ENCODE measurements at regions not wholly inside any gene's neighbourhood (a gene's known extent, or its start where the extent isn't known, plus 50 kb on each side); places are given as distances from the start of the nearest gene placed in this dataset.

- peak; percentile 17 for DNase-seq (ENCODE audit: low read depth)
- no peak overlapping the region for H3K4me3 ChIP-seq (ENCODE audit: control insufficient read depth, low read depth, low read length)
- TF ChIP-seq, protein P1, sequence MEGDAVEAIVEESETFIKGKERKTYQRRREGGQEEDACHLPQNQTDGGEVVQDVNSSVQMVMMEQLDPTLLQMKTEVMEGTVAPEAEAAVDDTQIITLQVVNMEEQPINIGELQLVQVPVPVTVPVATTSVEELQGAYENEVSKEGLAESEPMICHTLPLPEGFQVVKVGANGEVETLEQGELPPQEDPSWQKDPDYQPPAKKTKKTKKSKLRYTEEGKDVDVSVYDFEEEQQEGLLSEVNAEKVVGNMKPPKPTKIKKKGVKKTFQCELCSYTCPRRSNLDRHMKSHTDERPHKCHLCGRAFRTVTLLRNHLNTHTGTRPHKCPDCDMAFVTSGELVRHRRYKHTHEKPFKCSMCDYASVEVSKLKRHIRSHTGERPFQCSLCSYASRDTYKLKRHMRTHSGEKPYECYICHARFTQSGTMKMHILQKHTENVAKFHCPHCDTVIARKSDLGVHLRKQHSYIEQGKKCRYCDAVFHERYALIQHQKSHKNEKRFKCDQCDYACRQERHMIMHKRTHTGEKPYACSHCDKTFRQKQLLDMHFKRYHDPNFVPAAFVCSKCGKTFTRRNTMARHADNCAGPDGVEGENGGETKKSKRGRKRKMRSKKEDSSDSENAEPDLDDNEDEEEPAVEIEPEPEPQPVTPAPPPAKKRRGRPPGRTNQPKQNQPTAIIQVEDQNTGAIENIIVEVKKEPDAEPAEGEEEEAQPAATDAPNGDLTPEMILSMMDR (conservative IDR thresholded peaks at IDR 0.05; ENCODE audit: control insufficient read depth, insufficient read depth, low read depth, low read length) = no peak
These were observed 142.9 kb upstream of the SLC4A4 start for GRCh38 chr4:71195924-71196323.

DNA sequence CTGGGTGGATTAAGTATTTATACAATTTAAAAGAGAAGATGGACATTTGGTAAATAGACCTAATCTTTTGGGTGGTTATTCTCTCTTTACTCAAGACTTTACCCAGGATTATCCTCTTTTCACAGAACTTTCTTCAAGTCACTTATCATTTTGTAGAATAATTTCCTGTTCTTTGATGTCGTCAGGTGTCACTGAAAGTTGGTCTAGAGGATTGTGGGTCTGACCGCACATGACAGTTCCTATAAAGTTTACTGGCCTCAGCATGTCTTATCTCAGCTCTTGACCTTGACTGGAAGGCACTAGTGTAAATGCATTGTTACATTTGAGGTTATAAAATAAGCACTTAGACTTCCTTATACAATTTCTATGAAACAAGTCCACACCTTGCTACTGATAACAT lies 139.9 kb upstream of the SLC4A4 start:
- TF ChIP-seq, protein P1 (conservative IDR thresholded peaks at IDR 0.05; ENCODE audit: control insufficient read depth, insufficient read depth, low read depth, low read length) = no peak
- DNase-seq (ENCODE audit: low read depth) = no peak
- H3K4me3 ChIP-seq (ENCODE audit: control insufficient read depth, low read depth, low read length) = no peak overlapping the region

DNA sequence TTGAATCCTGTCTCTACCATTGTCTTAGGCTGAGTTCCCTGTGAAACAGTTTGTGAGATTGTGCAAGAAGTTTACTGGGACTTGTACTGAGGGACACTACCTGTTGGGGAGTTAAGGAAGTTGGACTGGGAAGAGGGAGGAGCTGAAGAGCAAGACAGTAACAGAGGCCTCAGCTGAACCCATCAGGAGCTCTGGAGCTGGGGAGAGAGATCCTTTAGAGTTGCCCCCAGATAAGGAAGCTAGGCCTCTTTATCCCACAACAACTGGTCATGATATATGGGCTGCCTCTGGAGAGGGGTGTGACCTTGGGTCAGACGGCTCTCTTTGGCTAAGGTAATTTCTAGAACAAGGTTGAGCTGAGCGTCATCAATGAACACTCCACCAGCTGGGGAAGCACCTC lies 137.8 kb upstream of the SLC4A4 start:
- DNase-seq (ENCODE audit: low read depth) = no peak
- no peak overlapping the region for H3K4me3 ChIP-seq (ENCODE audit: control insufficient read depth, low read depth, low read length)
- TF ChIP-seq, protein P1 (conservative IDR thresholded peaks at IDR 0.05; ENCODE audit: control insufficient read depth, insufficient read depth, low read depth, low read length) = no peak

GRCh38 chr4:71201817-71202576 lies 136.8 kb upstream of the SLC4A4 start:
- H3K4me3 ChIP-seq (ENCODE audit: control insufficient read depth, low read depth, low read length) = no peak overlapping the region
- DNase-seq (ENCODE audit: low read depth) = no peak
- TF ChIP-seq, protein P1 (conservative IDR thresholded peaks at IDR 0.05; ENCODE audit: control insufficient read depth, insufficient read depth, low read depth, low read length) = no peak

- DNase-seq (ENCODE audit: low read depth) = no peak
- no peak overlapping the region for H3K4me3 ChIP-seq (ENCODE audit: control insufficient read depth, low read depth, low read length)
- TF ChIP-seq, protein P1 (conservative IDR thresholded peaks at IDR 0.05; ENCODE audit: control insufficient read depth, insufficient read depth, low read depth, low read length) = no peak
These were observed 136.1 kb upstream of the SLC4A4 start for GRCh38 chr4:71202705-71203104.

DNA sequence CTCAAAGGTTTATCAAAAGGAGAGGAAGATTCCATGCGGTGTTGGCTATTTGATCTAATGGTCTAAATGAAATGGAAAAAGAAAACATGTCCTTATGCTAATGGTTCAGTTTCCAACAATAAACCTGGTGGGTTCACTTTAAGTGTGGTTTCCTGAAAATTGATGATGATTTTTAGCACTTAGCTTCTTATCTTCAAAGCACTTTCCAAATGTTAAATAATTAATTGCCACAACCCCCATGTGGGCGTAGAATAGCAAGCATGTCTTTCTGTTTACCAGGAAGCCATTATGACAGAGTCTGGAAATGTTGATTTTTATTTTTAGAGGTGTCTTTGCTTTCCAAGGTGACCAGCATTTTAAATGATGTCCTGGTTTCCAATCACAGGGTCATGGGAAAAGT lies 134.8 kb upstream of the SLC4A4 start:
- no peak for DNase-seq (ENCODE audit: low read depth)
- TF ChIP-seq, protein P1 (conservative IDR thresholded peaks at IDR 0.05; ENCODE audit: control insufficient read depth, insufficient read depth, low read depth, low read length) = no peak
- H3K4me3 ChIP-seq (ENCODE audit: control insufficient read depth, low read depth, low read length) = no peak overlapping the region

All from fibroblast of mammary gland (primary cell).